SKM-1 (cell line): ENCODE measurements at regions not wholly inside any gene's neighbourhood (a gene's known extent, or its start where the extent isn't known, plus 50 kb on each side); places are given as distances from the start of the nearest gene placed in this dataset.
"Not testable (repeated sequence)": the region's sequence is repeated elsewhere in the genome, so short reads cannot be mapped to it uniquely, and the experiment has no call there.

Experiments
- DNase-seq: peaks from one replicate; lab custom pipeline; 2025; ENCODE audit not compliant: unreplicated experiment; lab: John Stamatoyannopoulos, UW

GRCh38 chr16:88227026-88227721, 155.6 kb upstream of the ZNF469 start:
- DNase-seq: not testable (repeated sequence)

- not testable (repeated sequence) for DNase-seq
These were observed 154.9 kb upstream of the ZNF469 start for GRCh38 chr16:88227722-88228482.

- not testable (repeated sequence) for DNase-seq
These were observed 154.0 kb upstream of the ZNF469 start for GRCh38 chr16:88228751-88229150.

GRCh38 chr16:88229710-88230109, 153.0 kb upstream of the ZNF469 start:
- not testable (repeated sequence) for DNase-seq

- DNase-seq: not testable (repeated sequence)
These were observed 152.3 kb upstream of the ZNF469 start for GRCh38 chr16:88230276-88230966.

GRCh38 chr16:88230967-88231615, 151.7 kb upstream of the ZNF469 start:
- DNase-seq: not testable (repeated sequence)

GRCh38 chr16:88231839-88232238, 150.9 kb upstream of the ZNF469 start:
- not testable (repeated sequence) for DNase-seq

GRCh38 chr16:88232401-88233258, 150.1 kb upstream of the ZNF469 start:
- not testable (repeated sequence) for DNase-seq

GRCh38 chr16:88233621-88234420, 148.9 kb upstream of the ZNF469 start:
- DNase-seq: not testable (repeated sequence)

- DNase-seq: not testable (repeated sequence)
These were observed 148.1 kb upstream of the ZNF469 start for GRCh38 chr16:88234421-88235271.

GRCh38 chr16:88235691-88236090, 147.1 kb upstream of the ZNF469 start:
- DNase-seq: not testable (repeated sequence)

- not testable (repeated sequence) for DNase-seq
These were observed 146.5 kb upstream of the ZNF469 start for GRCh38 chr16:88236229-88236628.

GRCh38 chr16:88237314-88237713, 145.4 kb upstream of the ZNF469 start:
- DNase-seq: not testable (repeated sequence)

- DNase-seq: not testable (repeated sequence)
These were observed 144.9 kb upstream of the ZNF469 start for GRCh38 chr16:88237761-88238415.

GRCh38 chr16:88238732-88239274, 144.0 kb upstream of the ZNF469 start:
- peak; percentile 7 for DNase-seq

GRCh38 chr16:88240118-88240517, 142.6 kb upstream of the ZNF469 start:
- DNase-seq: not testable (repeated sequence)

GRCh38 chr16:88240776-88241175, 142.0 kb upstream of the ZNF469 start:
- DNase-seq: not testable (repeated sequence)
